Right ventricle myocardium inferior (tissue), 1 donor: ENCODE measurements at regions not wholly inside any gene's neighbourhood (a gene's known extent, or its start where the extent isn't known, plus 50 kb on each side); places are given as distances from the start of the nearest gene placed in this dataset.
"Not testable (repeated sequence)": the region's sequence is repeated elsewhere in the genome, so short reads cannot be mapped to it uniquely, and the experiment has no call there.

Experiments
- ATAC-seq: fragments of 200-7000 bp; cut with Tn5 transposase; one replicate; pipeline ENCODE4 v1.9.1; 2020; ENCODE audit warnings: mild to moderate bottlenecking, moderate library complexity
- DNase-seq: peaks from one replicate; pipeline ENCODE4 v3.0.0; 2021; ENCODE audit errors: missing footprints
- intact Hi-C: fragments of 100-400 bp; cut with DNase I; formaldehyde crosslinking; loops from one replicate; pipeline ENCODE4 v1.11.0; 2022
- donor health status: DM: no; HTN: yes; CAD: no; lungs with severe emphysema.

DNA sequence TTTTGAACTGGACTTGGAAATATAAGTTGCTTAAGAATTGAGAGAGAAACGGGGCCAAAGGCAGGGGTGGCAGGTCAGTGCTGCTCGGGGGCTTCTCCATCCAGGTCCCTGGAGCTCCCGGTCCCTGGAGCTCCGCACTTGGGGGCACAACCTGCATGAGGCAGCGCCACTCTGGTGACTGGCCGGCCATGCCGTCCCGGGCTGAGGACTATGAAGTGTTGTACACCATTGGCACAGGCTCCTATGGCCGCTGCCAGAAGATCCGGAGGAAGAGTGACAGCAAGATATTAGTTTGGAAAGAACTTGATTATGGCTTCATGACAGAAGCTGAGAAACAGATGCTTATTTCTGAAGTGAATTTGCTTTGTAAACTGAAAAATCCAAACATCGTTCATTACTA is 76.9 kb upstream of the POTEG start:
- ATAC-seq, intact Hi-C loops: not testable (repeated sequence)
- DNase-seq: peak; percentile 45

DNA sequence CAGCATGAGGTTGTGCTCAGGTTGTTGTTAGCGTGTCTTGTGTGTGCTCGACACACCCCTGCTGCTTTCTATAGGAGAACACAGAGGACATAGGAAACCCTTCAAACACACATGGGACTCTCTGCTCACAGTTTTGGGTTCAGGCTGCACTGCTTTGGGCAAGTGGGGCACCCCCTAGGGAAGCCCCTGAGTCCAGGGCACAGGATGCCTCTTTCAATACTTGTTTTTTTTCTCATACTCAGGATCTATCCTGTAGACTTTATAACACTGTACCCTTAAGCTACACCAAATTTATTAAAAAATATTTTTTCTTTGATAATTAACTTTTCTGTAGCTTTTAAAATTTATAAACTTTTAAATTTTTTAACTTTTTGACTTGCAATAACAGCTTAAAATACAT is 55.3 kb upstream of the POTEG start:
- intact Hi-C loops, ATAC-seq, DNase-seq: not testable (repeated sequence)

DNA sequence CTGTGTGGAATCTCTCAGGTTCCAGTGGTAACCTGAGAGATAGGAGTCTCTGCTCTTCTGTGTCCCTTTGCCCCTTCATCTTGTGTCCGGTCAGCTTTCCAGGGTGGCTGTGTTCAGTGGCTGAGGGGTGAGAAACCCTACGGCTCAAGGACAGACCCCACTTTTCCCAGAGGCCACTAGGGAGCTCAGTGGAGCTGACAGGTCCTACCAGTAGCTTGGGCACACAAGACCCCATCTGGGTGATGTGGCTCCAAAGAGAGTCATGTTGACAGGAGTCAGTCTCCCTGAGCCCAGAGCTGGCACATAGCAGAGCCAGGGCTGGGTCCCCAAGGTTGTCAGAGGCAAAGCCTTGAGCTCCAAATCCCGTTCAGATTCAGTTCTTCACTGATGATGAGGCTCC is 54.3 kb upstream of the POTEG start:
- ATAC-seq, intact Hi-C loops, DNase-seq: not testable (repeated sequence)

DNA sequence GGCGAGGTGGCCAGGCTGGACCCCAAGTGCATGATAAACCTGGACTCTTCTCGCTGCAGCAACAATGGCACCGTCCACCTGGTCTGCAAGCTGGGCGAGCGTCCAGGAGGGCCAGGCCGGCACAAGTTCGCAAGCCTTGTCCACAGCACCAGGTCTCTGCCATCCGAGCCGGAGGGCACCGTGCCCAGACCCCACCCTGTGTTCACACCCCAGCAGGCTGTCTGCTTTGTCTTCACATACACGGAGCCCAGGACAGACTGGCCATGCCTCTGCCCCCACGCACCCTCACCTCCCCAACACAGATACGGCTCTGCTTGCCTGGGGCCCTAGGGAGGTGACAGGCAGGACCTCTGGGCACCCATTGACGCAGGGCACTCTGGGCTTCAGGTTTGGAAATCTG is 53.5 kb upstream of the POTEG start:
- ATAC-seq: peak; percentile 15
- intact Hi-C loops: not testable (repeated sequence)

DNA sequence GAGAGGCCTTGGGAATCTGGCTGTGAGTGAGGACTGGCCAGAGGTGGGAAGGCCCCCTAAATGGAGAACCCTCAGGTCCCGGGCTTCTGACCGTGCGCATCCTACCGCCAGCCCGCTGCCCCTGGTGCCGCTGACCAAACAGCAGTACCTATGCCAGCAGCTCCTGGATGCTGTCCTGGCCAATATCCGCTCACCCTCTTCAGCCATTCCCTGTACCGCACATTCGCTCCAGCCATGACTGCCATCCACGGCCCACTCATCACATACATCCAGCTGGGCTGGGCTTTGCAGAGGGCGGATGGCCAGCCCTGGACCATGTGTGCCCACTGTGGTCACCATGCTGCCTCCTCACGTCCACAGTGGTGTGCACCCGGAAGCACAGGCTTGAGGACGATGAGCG is 53.1 kb upstream of the POTEG start:
- ATAC-seq: peak; percentile 18
- intact Hi-C loops, DNase-seq: not testable (repeated sequence)

More for the DNA sequence above, 53.5 kb upstream of the POTEG start:
- DNase-seq: not testable (repeated sequence)

DNA sequence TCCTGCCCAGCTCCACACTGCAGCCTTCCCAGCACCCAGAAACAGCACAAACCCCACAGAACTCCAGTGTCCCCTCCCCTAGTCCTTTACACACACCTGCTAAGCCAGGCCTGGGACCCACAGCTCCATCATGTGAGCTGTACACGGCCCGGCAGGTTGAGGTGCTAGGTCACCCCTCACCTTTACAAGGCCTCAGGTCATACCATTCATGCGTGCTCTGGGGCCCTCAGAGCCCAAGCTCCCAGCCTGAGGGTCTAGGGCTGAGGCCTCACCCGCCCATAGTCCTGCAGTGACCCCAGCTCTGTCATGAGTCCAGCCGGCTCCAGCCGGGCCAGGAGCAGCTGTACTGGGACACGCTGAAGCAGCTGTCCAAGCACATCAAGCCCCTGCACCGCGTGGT is 51.2 kb upstream of the POTEG start:
- intact Hi-C loops: not testable (repeated sequence)
- DNase-seq (peak; percentile 31), ATAC-seq (peak; percentile 13)
